Parathyroid adenoma (tissue), 2 donors: ENCODE measurements at regions not wholly inside any gene's neighbourhood (a gene's known extent, or its start where the extent isn't known, plus 50 kb on each side); places are given as distances from the start of the nearest gene placed in this dataset.

ENCODE experiments used
- H2AFZ ChIP-seq: fragments of 300-600 bp; sonication (generic); one replicate; pipeline ENCODE4 v1.7.0; 2017; ENCODE audit warnings: antibody characterized with exemption, mild to moderate bottlenecking
- H3K27ac ChIP-seq: fragments of 300-600 bp; sonication (generic); one replicate; pipeline ENCODE4 v1.7.0; 2017
- H3K27me3 ChIP-seq: fragments of 300-600 bp; sonication (generic); one replicate; pipeline ENCODE4 v1.7.0; 2017; ENCODE audit warnings: low read length; ENCODE audit not compliant: control insufficient read depth, insufficient read depth
- H3K36me3 ChIP-seq: fragments of 300-600 bp; sonication (generic); one replicate; pipeline ENCODE4 v1.7.0; 2017; ENCODE audit warnings: low read length; ENCODE audit not compliant: control insufficient read depth, insufficient read depth
- H3K4me1 ChIP-seq: fragments of 300-600 bp; sonication (generic); one replicate; pipeline ENCODE4 v1.7.0; 2017; ENCODE audit warnings: control low read depth
- H3K4me2 ChIP-seq: fragments of 300-600 bp; sonication (generic); one replicate; pipeline ENCODE4 v1.7.0; 2017; ENCODE audit warnings: low read length
- H3K4me3 ChIP-seq: fragments of 300-600 bp; sonication (generic); one replicate; pipeline ENCODE4 v1.7.0; 2017; ENCODE audit warnings: low read depth, low read length
- H3K79me2 ChIP-seq: fragments of 300-600 bp; sonication (generic); one replicate; pipeline ENCODE4 v1.7.0; 2017; ENCODE audit warnings: control low read depth
- H3K9ac ChIP-seq: fragments of 300-600 bp; sonication (generic); one replicate; pipeline ENCODE4 v1.7.0; 2017; ENCODE audit warnings: mild to moderate bottlenecking
- H3K9me3 ChIP-seq: fragments of 300-600 bp; sonication (generic); one replicate; pipeline ENCODE4 v1.7.0; 2017; ENCODE audit warnings: low read length; ENCODE audit not compliant: control insufficient read depth
- CTCF ChIP-seq: fragments of 300-600 bp; sonication (generic); IDR thresholded peaks from one replicate; pipeline ENCODE4 v1.7.0; 2017; ENCODE audit warnings: antibody characterized with exemption, mild to moderate bottlenecking
- donor health status: primary hyperparathyroidism.

GRCh38 chr22:48425641-48426040 is 1402.0 kb downstream of the BRD1 start:
- Histone ChIP-seq H3K27ac (no peak overlapping the region), H3K4me3 (no peak overlapping the region), H3K9ac (no peak overlapping the region), H2AFZ (no peak overlapping the region), H3K27me3 (no peaks in the 10 kb centered on the region), H3K36me3 (no peaks in the 10 kb centered on the region), H3K4me1 (no peaks in the 10 kb centered on the region), H3K4me2 (no peak overlapping the region), H3K79me2 (no peaks in the 10 kb centered on the region), H3K9me3 (no peaks in the 10 kb centered on the region)
- TF ChIP-seq CTCF, result no peak

GRCh38 chr22:48425091-48425506 is 1402.6 kb downstream of the BRD1 start:
- H3K4me1 ChIP-seq, result no peaks in the 10 kb centered on the region

GRCh38 chr22:48424661-48425060 is 1403.0 kb downstream of the BRD1 start:
- no peak overlapping the region for H3K27ac ChIP-seq
- H3K4me3 ChIP-seq, result no peak overlapping the region
- H3K9ac ChIP-seq, result no peak overlapping the region
- no peaks in the 10 kb centered on the region for H3K36me3 ChIP-seq
- TF ChIP-seq CTCF, result no peak
- H2AFZ ChIP-seq, result no peak overlapping the region
- no peaks in the 10 kb centered on the region for H3K4me1 ChIP-seq
- H3K9me3 ChIP-seq, result no peaks in the 10 kb centered on the region
- H3K27me3 ChIP-seq, result no peaks in the 10 kb centered on the region
- no peaks in the 10 kb centered on the region for H3K79me2 ChIP-seq
- no peak overlapping the region for H3K4me2 ChIP-seq

More at GRCh38 chr22:48425091-48425506, 1402.6 kb downstream of the BRD1 start:
- Histone ChIP-seq H3K79me2 (no peaks in the 10 kb centered on the region), H2AFZ (no peak overlapping the region), H3K36me3 (no peaks in the 10 kb centered on the region), H3K9me3 (no peaks in the 10 kb centered on the region), H3K9ac (no peak overlapping the region), H3K4me3 (no peak overlapping the region), H3K27ac (no peak overlapping the region), H3K27me3 (no peaks in the 10 kb centered on the region), H3K4me2 (no peak overlapping the region)
- no peak for TF ChIP-seq CTCF

GRCh38 chr22:48424201-48424627 is 1403.5 kb downstream of the BRD1 start:
- H3K36me3 ChIP-seq, result no peaks in the 10 kb centered on the region
- H3K9me3 ChIP-seq, result no peaks in the 10 kb centered on the region
- H3K27ac ChIP-seq, result no peak overlapping the region
- no peaks in the 10 kb centered on the region for H3K4me1 ChIP-seq
- no peak for TF ChIP-seq CTCF
- no peak overlapping the region for H3K4me3 ChIP-seq
- H3K9ac ChIP-seq, result no peak overlapping the region
- H2AFZ ChIP-seq, result no peak overlapping the region
- no peaks in the 10 kb centered on the region for H3K79me2 ChIP-seq
- no peaks in the 10 kb centered on the region for H3K27me3 ChIP-seq
- no peak overlapping the region for H3K4me2 ChIP-seq

DNA sequence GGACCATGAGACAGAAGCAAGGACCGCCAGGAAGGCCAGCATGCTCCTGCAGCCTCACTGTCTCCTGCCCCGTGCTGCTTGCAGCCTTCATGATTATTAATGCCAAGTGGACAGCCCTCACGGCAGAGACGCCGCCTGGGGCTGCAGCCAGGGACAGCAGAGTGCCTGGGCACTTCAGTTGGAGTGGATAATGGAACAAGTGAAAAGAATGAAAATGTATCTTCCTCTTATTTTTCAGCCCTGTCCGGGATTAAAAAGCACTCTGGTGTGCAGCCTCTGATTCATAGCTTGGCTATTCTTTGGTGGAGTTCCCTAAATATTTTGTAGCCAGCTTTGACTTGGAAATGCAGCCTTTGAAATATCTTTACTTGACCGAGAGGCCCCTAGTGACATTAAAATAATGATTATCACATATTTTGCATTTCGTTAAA is 1404.2 kb downstream of the BRD1 start:
- TF ChIP-seq CTCF, result no peak
- H3K9ac ChIP-seq, result no peak overlapping the region
- no peaks in the 10 kb centered on the region for H3K4me1 ChIP-seq
- H3K9me3 ChIP-seq, result no peaks in the 10 kb centered on the region
- H3K27me3 ChIP-seq, result no peaks in the 10 kb centered on the region
- no peaks in the 10 kb centered on the region for H3K36me3 ChIP-seq
- no peak overlapping the region for H3K4me3 ChIP-seq
- no peak overlapping the region for H2AFZ ChIP-seq
- H3K4me2 ChIP-seq, result no peak overlapping the region
- H3K79me2 ChIP-seq, result no peaks in the 10 kb centered on the region
- no peak overlapping the region for H3K27ac ChIP-seq
